HG02840 (cell line): ENCODE measurements at regions not wholly inside any gene's neighbourhood (a gene's known extent, or its start where the extent isn't known, plus 50 kb on each side); places are given as distances from the start of the nearest gene placed in this dataset.
"Not testable (repeated sequence)": the region's sequence is repeated elsewhere in the genome, so short reads cannot be mapped to it uniquely, and the experiment has no call there.

Experiments used
- ATAC-seq: cut with Tn5 transposase; IDR thresholded peaks from one replicate; pipeline ENCODE4 v1.9.1; 2021; ENCODE audit warnings: mild to moderate bottlenecking, moderate library complexity, moderate number of reproducible peaks; ENCODE audit not compliant: unreplicated experiment, low FRiP score

- ATAC-seq, result no peak
Observed at GRCh38 chr5:168140241-168140640, 151.2 kb upstream of the WWC1 start.

GRCh38 chr5:168142402-168142801 lies 149.0 kb upstream of the WWC1 start:
- no peak for ATAC-seq

DNA sequence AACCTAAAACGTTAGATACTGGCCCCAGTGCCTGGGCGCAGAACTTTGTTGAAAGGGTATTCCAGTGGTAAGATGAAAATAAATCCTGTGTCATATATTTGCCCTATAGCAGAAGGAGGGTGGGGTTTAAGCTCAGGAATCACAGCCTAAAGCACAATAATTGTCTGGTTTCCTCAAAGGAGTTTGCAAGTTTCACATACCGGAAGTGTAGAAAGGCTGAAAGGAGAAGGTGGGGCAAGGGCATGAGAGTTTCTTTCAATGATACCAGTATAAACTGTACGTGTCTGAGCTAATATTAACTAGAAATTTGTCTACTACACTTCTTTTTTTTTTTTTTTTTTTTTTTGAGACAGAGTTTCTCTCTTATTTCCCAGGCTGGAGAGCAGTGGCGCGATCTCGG lies 147.9 kb upstream of the WWC1 start:
- not testable (repeated sequence) for ATAC-seq

GRCh38 chr5:168147106-168147505 lies 144.3 kb upstream of the WWC1 start:
- no peak for ATAC-seq

- ATAC-seq, result no peak
Observed at GRCh38 chr5:168147568-168148360, 143.7 kb upstream of the WWC1 start.

DNA sequence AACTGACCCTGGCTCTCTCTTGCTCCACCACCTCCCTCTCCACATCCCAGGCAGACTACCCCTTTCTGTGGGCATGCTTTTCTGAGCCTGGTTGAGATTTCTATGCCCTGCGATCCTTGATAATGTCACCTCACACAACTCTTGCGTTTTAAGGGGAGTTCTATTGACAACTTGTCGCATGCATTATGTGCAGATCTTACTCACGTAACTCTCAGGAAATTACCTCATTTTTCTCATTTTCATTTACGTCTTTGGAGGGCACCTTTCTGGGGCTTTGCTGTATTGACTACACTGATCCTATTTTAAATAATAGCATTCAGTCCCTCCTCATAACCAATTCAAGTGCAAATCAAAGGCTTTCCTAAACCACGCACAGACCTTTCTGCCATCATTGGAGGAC lies 140.4 kb upstream of the WWC1 start:
- ATAC-seq, result no peak

DNA sequence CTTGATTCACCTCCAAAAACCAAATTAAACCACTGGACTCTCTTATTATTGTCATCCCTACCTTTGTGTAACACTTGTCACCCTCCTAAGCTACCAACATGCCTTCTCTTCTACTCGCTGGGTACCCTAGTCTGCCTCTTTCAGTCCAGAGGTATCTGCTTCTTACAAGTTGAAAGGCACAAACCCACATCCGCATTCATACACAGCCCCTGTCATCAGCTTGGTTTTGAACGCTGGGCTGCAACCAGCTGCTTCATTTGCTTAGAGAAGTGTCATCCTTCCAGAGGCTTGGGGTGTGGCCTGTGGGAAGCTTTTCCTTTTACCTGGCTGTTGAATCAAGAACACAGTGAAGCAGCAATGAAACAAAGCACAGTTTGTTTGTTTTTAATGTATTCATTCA lies 138.8 kb upstream of the WWC1 start:
- no peak for ATAC-seq

DNA sequence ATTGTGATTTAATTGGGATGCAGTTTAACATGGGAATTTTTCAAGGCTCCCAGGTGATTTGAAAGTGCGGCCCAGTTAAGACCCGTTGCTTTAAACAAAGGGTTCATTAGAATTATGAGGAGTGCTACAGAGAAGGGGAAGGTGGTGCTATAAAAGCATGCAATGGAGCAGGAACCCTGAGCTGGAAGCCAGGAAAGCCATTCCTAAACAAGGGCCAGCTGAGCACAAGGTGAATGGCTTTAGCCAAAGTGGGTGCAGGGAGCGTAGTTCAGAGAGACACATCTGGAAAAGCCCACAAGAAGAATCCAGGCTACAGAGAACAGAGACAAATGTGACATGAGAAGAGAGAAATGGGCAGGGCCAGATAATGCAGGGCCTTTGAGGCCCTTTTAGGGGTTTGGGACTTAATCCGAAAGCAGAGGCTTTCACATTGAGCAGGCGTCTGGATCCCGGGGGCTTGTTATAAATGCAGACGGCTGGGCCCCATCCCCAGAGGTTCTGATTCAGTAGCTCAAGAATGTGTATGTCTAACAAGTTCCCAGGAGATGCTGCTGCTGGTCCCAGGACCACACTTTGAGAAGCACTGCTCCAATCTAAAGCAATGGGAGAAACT lies 138.1 kb upstream of the WWC1 start:
- ATAC-seq, result no peak

DNA sequence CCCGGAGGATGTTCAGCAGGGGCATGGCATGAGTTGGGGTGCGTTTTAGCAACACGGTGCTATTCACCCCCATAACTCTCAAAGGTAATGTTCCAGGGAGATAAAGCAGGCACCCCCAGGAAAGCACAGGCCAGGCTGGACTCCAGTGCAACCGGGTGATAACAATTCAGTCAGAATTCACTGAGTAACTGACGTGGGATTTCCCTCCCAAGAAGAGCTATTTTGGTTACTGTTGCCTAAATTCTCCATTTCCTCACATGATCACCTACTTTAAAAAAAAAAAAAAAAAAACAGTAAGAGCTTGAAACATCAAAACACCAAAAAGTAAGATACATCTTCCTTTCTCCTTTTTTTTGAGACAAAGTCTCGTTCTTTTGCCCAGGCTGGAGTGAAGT lies 137.6 kb upstream of the WWC1 start:
- ATAC-seq, result no peak

GRCh38 chr5:168155585-168155984 lies 135.9 kb upstream of the WWC1 start:
- ATAC-seq, result no peak

- no peak for ATAC-seq
Observed at GRCh38 chr5:168156170-168156569, 135.3 kb upstream of the WWC1 start.

- no peak for ATAC-seq
Observed at GRCh38 chr5:168157141-168157540, 134.3 kb upstream of the WWC1 start.

DNA sequence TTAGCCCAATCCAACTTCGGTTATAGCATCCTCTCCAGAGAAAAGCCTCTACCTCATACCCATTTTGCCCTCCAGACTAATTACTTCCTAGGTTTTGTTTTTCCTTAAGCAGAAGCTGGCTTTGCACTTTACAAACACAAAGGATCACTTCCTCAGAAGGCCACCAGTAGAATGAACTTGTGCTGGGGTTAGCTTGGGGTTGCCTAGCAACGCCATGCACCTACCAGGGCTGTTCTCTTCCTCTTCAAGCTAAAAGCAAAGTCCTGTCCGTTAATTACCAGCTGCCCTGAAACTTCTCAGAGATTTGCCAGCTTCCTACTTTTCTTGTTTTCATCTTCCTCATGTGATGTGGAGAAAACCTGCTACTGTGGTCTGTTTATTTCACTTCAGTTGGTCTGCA lies 132.0 kb upstream of the WWC1 start:
- ATAC-seq, result no peak

DNA sequence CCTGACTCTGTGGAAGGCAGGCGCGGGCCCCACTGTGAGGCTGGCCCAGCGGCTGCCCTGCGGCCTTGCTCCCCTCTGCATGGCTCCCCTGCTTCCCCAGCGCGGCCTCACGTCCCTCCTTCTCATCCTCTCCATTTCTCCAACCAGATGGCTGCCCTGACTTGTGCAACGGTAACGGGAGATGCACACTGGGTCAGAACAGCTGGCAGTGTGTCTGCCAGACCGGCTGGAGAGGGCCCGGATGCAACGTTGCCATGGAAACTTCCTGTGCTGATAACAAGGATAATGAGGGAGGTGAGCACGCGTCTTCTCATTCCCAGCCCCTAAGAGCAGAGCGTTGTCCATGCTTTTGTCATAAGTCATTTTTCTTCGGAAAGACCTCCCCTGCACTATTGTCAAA lies 129.0 kb upstream of the WWC1 start:
- no peak for ATAC-seq

DNA sequence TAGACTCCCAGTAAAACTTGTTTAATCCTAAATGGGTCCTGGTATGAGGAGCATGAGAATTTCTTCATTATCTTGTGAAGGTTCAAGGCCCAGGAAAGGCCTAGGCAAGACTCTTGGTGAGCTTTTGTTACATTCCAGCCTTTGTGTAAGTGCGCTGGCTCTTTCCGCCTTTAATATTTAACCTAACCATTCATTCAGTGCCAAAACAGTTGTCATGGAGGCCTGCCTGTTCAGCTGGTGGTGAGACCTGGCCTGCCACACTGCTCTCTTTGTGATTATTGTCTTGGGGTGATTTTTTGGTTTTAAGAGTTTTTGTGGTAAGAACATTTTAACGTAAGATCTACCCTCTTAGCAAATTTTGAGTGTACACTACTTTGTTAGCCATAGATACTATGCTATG lies 127.5 kb upstream of the WWC1 start:
- no peak for ATAC-seq

DNA sequence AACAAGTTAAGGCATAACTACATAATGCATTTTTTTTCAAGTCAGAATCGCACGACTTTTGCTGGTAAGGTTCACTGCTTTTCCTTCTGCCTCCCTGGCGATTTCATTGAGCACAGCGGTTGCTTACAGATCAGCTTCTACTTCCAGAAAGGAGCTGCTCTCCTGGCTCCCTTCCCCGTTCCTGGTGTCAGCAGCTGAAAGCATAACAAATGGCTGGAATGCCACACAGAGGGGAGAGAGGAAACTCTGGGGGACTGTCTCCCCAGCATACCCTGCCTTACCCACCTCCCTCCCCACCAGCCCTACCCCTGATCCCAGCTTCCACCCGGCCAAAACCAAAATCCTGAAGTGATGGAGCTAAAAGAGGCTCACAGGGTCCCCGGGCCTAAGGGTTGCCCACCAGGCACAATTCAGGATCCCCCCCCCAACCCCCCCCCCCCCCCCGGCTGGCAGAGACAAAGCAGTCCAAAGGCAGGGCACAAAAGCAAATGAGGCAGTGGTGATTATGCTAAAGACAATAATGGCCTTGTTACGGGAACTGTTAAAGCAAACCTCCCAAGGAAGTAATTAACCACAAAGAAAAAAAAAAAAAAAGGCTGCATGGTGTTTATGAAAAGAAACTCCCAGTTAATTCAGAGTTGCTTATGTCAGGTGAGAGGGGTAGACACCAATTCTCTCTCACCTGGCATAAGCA lies 126.1 kb upstream of the WWC1 start:
- no peak for ATAC-seq

GRCh38 chr5:168165977-168166376 lies 125.5 kb upstream of the WWC1 start:
- ATAC-seq, result no peak

DNA sequence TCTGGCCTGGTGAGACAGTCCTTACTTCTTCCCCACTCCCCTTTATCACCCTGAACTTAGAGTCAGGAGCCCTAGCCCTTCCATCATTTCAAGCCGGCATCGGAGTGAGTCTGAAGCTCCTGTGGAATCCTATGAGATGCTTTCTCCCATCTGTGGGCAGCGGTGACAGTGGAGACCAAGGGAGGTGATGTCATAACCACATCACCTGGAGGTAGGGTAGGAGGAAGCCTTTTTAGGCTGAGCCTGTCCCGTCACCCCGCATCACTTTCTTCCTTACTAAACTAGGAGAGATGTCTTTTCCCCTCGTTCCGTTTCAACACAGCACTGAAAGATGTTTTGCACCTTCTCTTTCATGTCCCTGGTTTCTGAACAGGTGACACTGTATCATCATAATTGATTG lies 124.1 kb upstream of the WWC1 start:
- ATAC-seq, result no peak

DNA sequence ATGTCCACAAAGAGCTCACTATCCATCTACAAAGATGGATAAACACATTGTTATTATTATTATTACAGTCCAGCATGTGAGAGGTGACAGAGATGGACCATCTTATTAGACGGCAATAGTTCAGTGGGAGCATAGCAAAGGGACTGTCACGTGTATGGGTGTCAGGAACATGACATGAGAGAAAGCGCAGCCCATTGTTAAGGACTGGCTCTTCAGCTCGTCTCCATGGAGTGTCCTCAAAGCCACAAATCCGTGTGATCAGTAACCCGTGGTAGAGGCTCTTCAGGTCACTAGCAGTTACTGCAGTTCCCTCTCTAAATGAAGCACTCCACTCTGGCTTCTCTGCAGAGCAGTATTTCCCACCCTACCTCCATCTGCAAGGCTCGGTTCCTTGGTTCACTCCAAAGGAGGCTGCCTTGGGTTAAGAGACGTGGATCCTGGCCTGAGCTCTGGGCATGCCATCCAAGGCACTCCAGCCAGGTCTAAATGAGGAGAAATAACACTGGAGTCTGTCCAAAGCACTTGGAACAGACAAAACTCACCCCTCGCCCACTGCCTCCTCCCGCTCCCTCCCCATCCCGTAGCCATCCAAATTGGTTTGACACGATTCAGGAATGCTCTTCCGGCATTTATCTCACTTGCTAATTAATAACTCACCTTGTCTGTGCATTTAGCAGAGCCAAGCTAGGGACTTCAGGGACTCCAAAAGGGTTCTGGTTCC lies 122.3 kb upstream of the WWC1 start:
- ATAC-seq, result no peak

GRCh38 chr5:168169791-168170190 lies 121.7 kb upstream of the WWC1 start:
- ATAC-seq, result no peak
